AG04449 (cell line): ENCODE measurements at regions not wholly inside any gene's neighbourhood (a gene's known extent, or its start where the extent isn't known, plus 50 kb on each side); places are given as distances from the start of the nearest gene placed in this dataset.

Experiments
- CTCF ChIA-PET: fragments of 350-600 bp; formaldehyde crosslinking; extraction: SDS; loops from one replicate; lab custom pipeline; 2021; ENCODE audit warnings: antibody characterized with exemption; lab: Yijun Ruan, JAX
- POLR2A ChIA-PET: fragments of 400-600, 350-600 bp; formaldehyde crosslinking; extraction: SDS; loops from one replicate; lab custom pipeline; 2020; ENCODE audit warnings: antibody characterized with exemption, inconsistent platforms; lab: Yijun Ruan, JAX
- DNase-seq: peaks from one replicate; pipeline ENCODE4 v3.0.0-alpha.2; 2010; ENCODE audit warnings: low read depth, low spot score
- H3K4me3 ChIP-seq: 2 replicates; pipeline ENCODE4 v1.5.1; 2011; ENCODE audit warnings: low read depth, mild to moderate bottlenecking, control low read depth, low read length
- TF ChIP-seq, protein P1 (sequence below): IDR thresholded peaks from one replicate; pipeline ENCODE4 v1.5.1; 2011; ENCODE audit warnings: mild to moderate bottlenecking, moderate library complexity, low read length, control low read depth, inconsistent platforms; ENCODE audit not compliant: insufficient read depth; ENCODE audit errors: missing control alignments

DNA sequence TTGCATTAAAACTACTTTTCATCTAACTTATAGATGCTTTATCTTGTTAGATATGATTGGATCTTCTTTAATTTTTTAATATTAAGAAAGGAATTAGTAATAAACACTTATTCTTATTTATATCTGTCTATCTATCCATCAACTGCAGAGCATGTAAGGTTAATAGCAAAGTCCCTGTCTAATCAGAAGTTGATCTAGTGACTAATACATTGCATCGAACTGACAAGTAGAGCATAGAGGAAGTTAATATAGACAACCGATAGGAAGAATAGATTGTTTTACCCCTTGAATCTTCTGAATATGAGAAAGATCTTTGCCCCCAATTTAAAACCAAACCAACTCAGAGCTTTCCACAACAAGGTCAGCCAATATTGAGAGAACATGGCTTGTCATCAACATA lies 862.0 kb upstream of the CDH6 start:
- CTCF ChIA-PET = no interaction called here

GRCh38 chr5:30325795-30326194 lies 867.7 kb upstream of the CDH6 start:
- ChIA-PET POLR2A (no interaction called here), CTCF (no interaction called here)
- no peak for DNase-seq
- H3K4me3 ChIP-seq = no peak overlapping the region
- TF ChIP-seq, protein P1, sequence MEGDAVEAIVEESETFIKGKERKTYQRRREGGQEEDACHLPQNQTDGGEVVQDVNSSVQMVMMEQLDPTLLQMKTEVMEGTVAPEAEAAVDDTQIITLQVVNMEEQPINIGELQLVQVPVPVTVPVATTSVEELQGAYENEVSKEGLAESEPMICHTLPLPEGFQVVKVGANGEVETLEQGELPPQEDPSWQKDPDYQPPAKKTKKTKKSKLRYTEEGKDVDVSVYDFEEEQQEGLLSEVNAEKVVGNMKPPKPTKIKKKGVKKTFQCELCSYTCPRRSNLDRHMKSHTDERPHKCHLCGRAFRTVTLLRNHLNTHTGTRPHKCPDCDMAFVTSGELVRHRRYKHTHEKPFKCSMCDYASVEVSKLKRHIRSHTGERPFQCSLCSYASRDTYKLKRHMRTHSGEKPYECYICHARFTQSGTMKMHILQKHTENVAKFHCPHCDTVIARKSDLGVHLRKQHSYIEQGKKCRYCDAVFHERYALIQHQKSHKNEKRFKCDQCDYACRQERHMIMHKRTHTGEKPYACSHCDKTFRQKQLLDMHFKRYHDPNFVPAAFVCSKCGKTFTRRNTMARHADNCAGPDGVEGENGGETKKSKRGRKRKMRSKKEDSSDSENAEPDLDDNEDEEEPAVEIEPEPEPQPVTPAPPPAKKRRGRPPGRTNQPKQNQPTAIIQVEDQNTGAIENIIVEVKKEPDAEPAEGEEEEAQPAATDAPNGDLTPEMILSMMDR = no peak

More for the DNA sequence above, 862.0 kb upstream of the CDH6 start:
- POLR2A ChIA-PET = no interaction called here
- TF ChIP-seq, protein P1 = no peak
- H3K4me3 ChIP-seq = no peak overlapping the region
- DNase-seq = no peak

- no peak for DNase-seq
- H3K4me3 ChIP-seq = no peak overlapping the region
- ChIA-PET CTCF (no interaction called here), POLR2A (no interaction called here)
- TF ChIP-seq, protein P1 = no peak
Measured at GRCh38 chr5:30324083-30324482, 869.4 kb upstream of the CDH6 start.

- TF ChIP-seq, protein P1 = no peak
- CTCF ChIA-PET = no interaction called here
- POLR2A ChIA-PET = no interaction called here
- H3K4me3 ChIP-seq = no peak overlapping the region
- no peak for DNase-seq
Measured at GRCh38 chr5:30287890-30288289, 905.6 kb upstream of the CDH6 start.

GRCh38 chr5:30279237-30279636 lies 914.2 kb upstream of the CDH6 start:
- ChIA-PET POLR2A (no interaction called here), CTCF (no interaction called here)
- TF ChIP-seq, protein P1 = no peak
- H3K4me3 ChIP-seq = no peak overlapping the region
- DNase-seq = no peak

DNA sequence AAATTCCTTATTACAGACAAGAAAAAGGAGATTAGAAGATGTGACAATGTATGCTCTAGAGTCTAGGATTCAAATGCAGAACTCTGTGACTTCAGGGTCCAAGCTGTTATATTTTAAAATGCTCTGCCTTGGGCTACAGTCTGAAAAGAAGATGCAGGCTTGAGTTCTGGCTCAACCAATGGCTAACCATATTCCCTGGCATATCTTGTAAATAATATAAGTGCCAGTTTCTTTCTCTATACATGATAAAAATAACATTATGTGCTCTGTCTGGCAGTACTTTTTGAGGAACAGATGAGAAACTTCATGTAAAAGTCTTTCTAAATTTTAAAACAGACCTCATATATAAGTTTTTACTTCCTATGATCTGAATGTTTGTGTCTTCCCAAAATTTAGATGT lies 926.5 kb upstream of the CDH6 start:
- POLR2A ChIA-PET = no interaction called here
- no peak overlapping the region for H3K4me3 ChIP-seq
- TF ChIP-seq, protein P1 = no peak
- DNase-seq = no peak
- CTCF ChIA-PET = no interaction called here
